ENCODE measurements at regions not wholly inside any gene's neighbourhood (a gene's known extent, or its start where the extent isn't known, plus 50 kb on each side); places are given as distances from the start of the nearest gene placed in this dataset.

GRCh38 chr2:106953236-106953635 is 67.3 kb upstream of the ST6GAL2 start:
- no peak for TF ChIP-seq POLR2A (IDR thresholded peaks at IDR 0.05)
- TF ChIP-seq, protein P1, sequence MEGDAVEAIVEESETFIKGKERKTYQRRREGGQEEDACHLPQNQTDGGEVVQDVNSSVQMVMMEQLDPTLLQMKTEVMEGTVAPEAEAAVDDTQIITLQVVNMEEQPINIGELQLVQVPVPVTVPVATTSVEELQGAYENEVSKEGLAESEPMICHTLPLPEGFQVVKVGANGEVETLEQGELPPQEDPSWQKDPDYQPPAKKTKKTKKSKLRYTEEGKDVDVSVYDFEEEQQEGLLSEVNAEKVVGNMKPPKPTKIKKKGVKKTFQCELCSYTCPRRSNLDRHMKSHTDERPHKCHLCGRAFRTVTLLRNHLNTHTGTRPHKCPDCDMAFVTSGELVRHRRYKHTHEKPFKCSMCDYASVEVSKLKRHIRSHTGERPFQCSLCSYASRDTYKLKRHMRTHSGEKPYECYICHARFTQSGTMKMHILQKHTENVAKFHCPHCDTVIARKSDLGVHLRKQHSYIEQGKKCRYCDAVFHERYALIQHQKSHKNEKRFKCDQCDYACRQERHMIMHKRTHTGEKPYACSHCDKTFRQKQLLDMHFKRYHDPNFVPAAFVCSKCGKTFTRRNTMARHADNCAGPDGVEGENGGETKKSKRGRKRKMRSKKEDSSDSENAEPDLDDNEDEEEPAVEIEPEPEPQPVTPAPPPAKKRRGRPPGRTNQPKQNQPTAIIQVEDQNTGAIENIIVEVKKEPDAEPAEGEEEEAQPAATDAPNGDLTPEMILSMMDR (IDR thresholded peaks at IDR 0.05) = no peak
- WGBS, 2 donors = 87 to 88% methylated on average over 5 of the region's 5 CpGs
- ATAC-seq (no peak), DNase-seq (no peak)
- intact Hi-C loops (cut with DNase I) = no loop called here
- Histone ChIP-seq H3K27ac (no peak overlapping the region), H3K4me1 (no peaks in the 10 kb centered on the region), H3K4me3 (no peak overlapping the region), H3K27me3 (no peaks in the 10 kb centered on the region), H3K9me3 (no peaks in the 10 kb centered on the region), H3K36me3 (replicated peaks in 1 of 2; ENCODE audit: insufficient read depth in 1 of 2, low read depth in 2 of 2) (no peaks in the 10 kb centered on the region)

DNA sequence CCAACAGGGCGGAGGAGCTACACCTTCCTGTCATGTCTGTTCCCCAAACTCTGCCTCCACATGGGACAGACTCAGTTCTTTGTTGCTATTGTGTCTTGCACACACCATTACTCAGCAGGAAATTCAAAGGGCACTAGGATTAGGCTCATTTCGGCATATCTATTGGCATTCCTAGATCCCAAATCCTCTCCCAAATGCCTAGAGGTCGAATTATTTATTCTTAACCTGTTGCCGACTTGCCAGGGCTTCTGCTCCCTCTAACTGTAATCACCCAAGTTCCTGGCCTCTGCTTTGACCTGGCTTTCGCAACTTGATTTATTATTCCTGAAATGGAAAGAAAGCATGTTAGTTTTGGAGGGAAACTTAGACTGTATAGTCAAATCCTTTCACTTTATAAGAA is 67.8 kb upstream of the ST6GAL2 start:
- no peaks in the 10 kb centered on the region for H3K27me3 ChIP-seq
- H3K4me3 ChIP-seq = no peak overlapping the region
- intact Hi-C loops (cut with DNase I) = no loop called here
- H3K27ac ChIP-seq = no peak overlapping the region
- WGBS, 2 donors = 31 to 54% methylated on average over 5 of the region's 5 CpGs
- ATAC-seq (no peak), DNase-seq (no peak)
- H3K4me1 ChIP-seq = no peaks in the 10 kb centered on the region
- TF ChIP-seq, protein P1 (IDR thresholded peaks at IDR 0.05) = no peak
- TF ChIP-seq POLR2A (IDR thresholded peaks at IDR 0.05) = no peak
- no peaks in the 10 kb centered on the region for H3K36me3 ChIP-seq (replicated peaks in 1 of 2; ENCODE audit: insufficient read depth in 1 of 2, low read depth in 2 of 2)
- H3K9me3 ChIP-seq = no peaks in the 10 kb centered on the region

- no peak overlapping the region for H3K27ac ChIP-seq
- TF ChIP-seq, protein P1 (IDR thresholded peaks at IDR 0.05) = no peak
- TF ChIP-seq POLR2A (IDR thresholded peaks at IDR 0.05) = no peak
- ATAC-seq (no peak), DNase-seq (no peak)
- H3K4me1 ChIP-seq = no peaks in the 10 kb centered on the region
- WGBS, 2 donors = 45 to 47% methylated on average over 3 of the region's 3 CpGs
- peaks cover 0 to 4% of the 10 kb centered on the region in 2 donors for H3K27me3 ChIP-seq
- H3K4me3 ChIP-seq = no peak overlapping the region
- H3K36me3 ChIP-seq (replicated peaks in 1 of 2; ENCODE audit: insufficient read depth in 1 of 2, low read depth in 2 of 2) = no peaks in the 10 kb centered on the region
- H3K9me3 ChIP-seq = no peaks in the 10 kb centered on the region
- intact Hi-C loops (cut with DNase I) = no loop called here
Measured at GRCh38 chr2:106954304-106954703, 68.3 kb upstream of the ST6GAL2 start.

DNA sequence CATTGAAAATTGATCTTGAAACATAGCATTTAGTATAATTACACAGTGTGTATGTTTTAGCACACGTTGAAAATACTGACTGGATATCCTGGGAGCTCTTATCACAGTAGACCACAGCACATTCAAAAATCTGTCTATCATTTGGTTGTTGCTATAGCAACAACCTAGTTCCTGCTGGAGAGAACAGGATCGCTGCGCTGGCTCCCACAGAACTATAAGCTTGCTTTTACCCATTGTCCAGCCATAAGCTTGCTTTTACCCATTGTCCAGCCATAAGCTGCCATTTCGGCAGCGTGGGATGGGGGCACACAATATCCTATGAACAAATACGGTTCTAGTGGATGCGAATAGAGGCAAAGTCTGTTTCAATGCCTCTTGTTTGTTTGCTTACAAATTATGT is 70.4 kb upstream of the ST6GAL2 start:
- no peaks in the 10 kb centered on the region for H3K9me3 ChIP-seq
- WGBS, 2 donors = 52 to 54% methylated on average over 7 of the region's 7 CpGs
- no peak overlapping the region for H3K27ac ChIP-seq
- intact Hi-C loops (cut with DNase I) = no loop called here
- no peak for DNase-seq
- peaks cover 0 to 5% of the 10 kb centered on the region in 2 donors for H3K27me3 ChIP-seq
- no peak overlapping the region for H3K4me3 ChIP-seq
- H3K4me1 ChIP-seq = no peaks in the 10 kb centered on the region
- no peak for ATAC-seq
- H3K36me3 ChIP-seq (replicated peaks in 1 of 2; ENCODE audit: insufficient read depth in 1 of 2, low read depth in 2 of 2) = no peaks in the 10 kb centered on the region
- TF ChIP-seq, protein P1 (IDR thresholded peaks at IDR 0.05) = no peak
- no peak for TF ChIP-seq POLR2A (IDR thresholded peaks at IDR 0.05)

- Histone ChIP-seq H3K36me3 (replicated peaks in 1 of 2; ENCODE audit: insufficient read depth in 1 of 2, low read depth in 2 of 2) (no peaks in the 10 kb centered on the region), H3K27me3 (peaks cover 0 to 5% of the 10 kb centered on the region in 2 donors), H3K27ac (no peak overlapping the region), H3K4me1 (no peaks in the 10 kb centered on the region), H3K4me3 (no peak overlapping the region), H3K9me3 (no peaks in the 10 kb centered on the region)
- TF ChIP-seq, protein P1 (IDR thresholded peaks at IDR 0.05) = no peak
- TF ChIP-seq POLR2A (IDR thresholded peaks at IDR 0.05) = no peak
- WGBS, 2 donors = 41 to 65% methylated on average over 3 of the region's 3 CpGs
- intact Hi-C loops (cut with DNase I) = no loop called here
- ATAC-seq (no peak), DNase-seq (no peak)
Measured at GRCh38 chr2:106956879-106957278, 70.9 kb upstream of the ST6GAL2 start.
